ENCODE measurements at regions not wholly inside any gene's neighbourhood (a gene's known extent, or its start where the extent isn't known, plus 50 kb on each side); places are given as distances from the start of the nearest gene placed in this dataset.
"Not testable (repeated sequence)": the region's sequence is repeated elsewhere in the genome, so short reads cannot be mapped to it uniquely, and the experiment has no call there.

GRCh38 chr2:226087505-226088365 lies 688.2 kb downstream of the NYAP2 start:
- H3K27ac ChIP-seq: no peak overlapping the region
- no peak overlapping the region for H2AFZ ChIP-seq
- H3K4me3 ChIP-seq (ENCODE audit: low read depth, low read length): no peak overlapping the region
- no peaks in the 10 kb centered on the region for H3K9me3 ChIP-seq (ENCODE audit: control insufficient read depth, low read length)
- H3K4me1 ChIP-seq: no peaks in the 10 kb centered on the region
- no peaks in the 10 kb centered on the region for H3K27me3 ChIP-seq (ENCODE audit: control insufficient read depth, insufficient read depth, low read length)
- H3K9ac ChIP-seq: no peak overlapping the region
- TF ChIP-seq CTCF (IDR thresholded peaks at IDR 0.05): no peak
- H3K4me2 ChIP-seq (ENCODE audit: low read length): no peak overlapping the region
- H3K79me2 ChIP-seq: no peaks in the 10 kb centered on the region
- H3K36me3 ChIP-seq (ENCODE audit: control insufficient read depth, insufficient read depth, low read length): no peaks in the 10 kb centered on the region

- H3K36me3 ChIP-seq (ENCODE audit: control insufficient read depth, insufficient read depth, low read length): no peaks in the 10 kb centered on the region
- H3K9ac ChIP-seq: no peak overlapping the region
- H3K9me3 ChIP-seq (ENCODE audit: control insufficient read depth, low read length): no peaks in the 10 kb centered on the region
- no peaks in the 10 kb centered on the region for H3K4me1 ChIP-seq
- H2AFZ ChIP-seq: no peak overlapping the region
- H3K4me3 ChIP-seq (ENCODE audit: low read depth, low read length): no peak overlapping the region
- TF ChIP-seq CTCF (IDR thresholded peaks at IDR 0.05): no peak
- no peak overlapping the region for H3K4me2 ChIP-seq (ENCODE audit: low read length)
- H3K79me2 ChIP-seq: no peaks in the 10 kb centered on the region
- no peaks in the 10 kb centered on the region for H3K27me3 ChIP-seq (ENCODE audit: control insufficient read depth, insufficient read depth, low read length)
- H3K27ac ChIP-seq: no peak overlapping the region
Measured at GRCh38 chr2:226087051-226087450, 687.5 kb downstream of the NYAP2 start.

GRCh38 chr2:226086190-226086589 lies 686.7 kb downstream of the NYAP2 start:
- Histone ChIP-seq H3K4me3 (ENCODE audit: low read depth, low read length) (no peak overlapping the region), H3K9me3 (ENCODE audit: control insufficient read depth, low read length) (no peaks in the 10 kb centered on the region), H3K27me3 (ENCODE audit: control insufficient read depth, insufficient read depth, low read length) (no peaks in the 10 kb centered on the region), H3K79me2 (no peaks in the 10 kb centered on the region), H3K9ac (no peak overlapping the region), H2AFZ (no peak overlapping the region), H3K4me2 (ENCODE audit: low read length) (no peak overlapping the region), H3K27ac (no peak overlapping the region), H3K36me3 (ENCODE audit: control insufficient read depth, insufficient read depth, low read length) (no peaks in the 10 kb centered on the region), H3K4me1 (no peaks in the 10 kb centered on the region)
- TF ChIP-seq CTCF (IDR thresholded peaks at IDR 0.05): no peak

- H3K27ac ChIP-seq; H3K27me3 ChIP-seq (ENCODE audit: control insufficient read depth, insufficient read depth, low read length); H2AFZ ChIP-seq; H3K36me3 ChIP-seq (ENCODE audit: control insufficient read depth, insufficient read depth, low read length); H3K4me1 ChIP-seq; H3K4me2 ChIP-seq (ENCODE audit: low read length); H3K9me3 ChIP-seq (ENCODE audit: control insufficient read depth, low read length); H3K4me3 ChIP-seq (ENCODE audit: low read depth, low read length); H3K9ac ChIP-seq; H3K79me2 ChIP-seq: not testable (repeated sequence)
Measured at GRCh38 chr2:226085425-226085824, 685.9 kb downstream of the NYAP2 start.

- H3K9me3 ChIP-seq (ENCODE audit: control insufficient read depth, low read length): no peaks in the 10 kb centered on the region
Measured at GRCh38 chr2:226080334-226080733, 680.8 kb downstream of the NYAP2 start.

More at GRCh38 chr2:226080334-226080733, 680.8 kb downstream of the NYAP2 start:
- Histone ChIP-seq H3K79me2 (no peaks in the 10 kb centered on the region), H3K4me2 (ENCODE audit: low read length) (no peak overlapping the region), H3K27me3 (ENCODE audit: control insufficient read depth, insufficient read depth, low read length) (no peaks in the 10 kb centered on the region), H3K4me3 (ENCODE audit: low read depth, low read length) (no peak overlapping the region), H2AFZ (no peak overlapping the region), H3K4me1 (peaks cover 6% of the 10 kb centered on the region), H3K36me3 (ENCODE audit: control insufficient read depth, insufficient read depth, low read length) (no peaks in the 10 kb centered on the region), H3K9ac (no peak overlapping the region), H3K27ac (no peak overlapping the region)
- no peak for TF ChIP-seq CTCF (IDR thresholded peaks at IDR 0.05)
